Superior temporal gyrus (tissue), 1 donor: ENCODE measurements at regions not wholly inside any gene's neighbourhood (a gene's known extent, or its start where the extent isn't known, plus 50 kb on each side); places are given as distances from the start of the nearest gene placed in this dataset.

Experiments used
- DNase-seq: peaks from one replicate; pipeline ENCODE4 v3.0.0-alpha.2; 2016; ENCODE audit errors: extremely low spot score

DNA sequence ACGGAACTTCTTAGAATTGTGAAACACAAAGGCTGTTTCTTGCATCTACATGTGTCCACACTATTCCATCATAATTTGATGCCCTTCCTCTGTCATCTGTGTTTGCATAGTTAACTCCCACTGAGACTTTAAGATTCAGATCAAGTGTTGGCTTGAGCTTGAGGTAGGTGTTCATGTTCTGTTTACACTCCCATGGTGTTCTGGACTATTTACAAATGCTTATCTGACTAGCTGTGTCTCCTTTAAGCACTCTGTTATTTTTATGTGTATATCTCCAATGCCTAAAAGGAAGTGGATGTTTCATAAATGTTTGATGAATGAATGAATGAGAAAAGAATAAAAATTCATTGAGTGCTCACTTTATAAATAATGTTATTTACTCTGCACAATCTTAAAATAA is 622.7 kb downstream of the RAB28 start:
- DNase-seq: no peak

DNA sequence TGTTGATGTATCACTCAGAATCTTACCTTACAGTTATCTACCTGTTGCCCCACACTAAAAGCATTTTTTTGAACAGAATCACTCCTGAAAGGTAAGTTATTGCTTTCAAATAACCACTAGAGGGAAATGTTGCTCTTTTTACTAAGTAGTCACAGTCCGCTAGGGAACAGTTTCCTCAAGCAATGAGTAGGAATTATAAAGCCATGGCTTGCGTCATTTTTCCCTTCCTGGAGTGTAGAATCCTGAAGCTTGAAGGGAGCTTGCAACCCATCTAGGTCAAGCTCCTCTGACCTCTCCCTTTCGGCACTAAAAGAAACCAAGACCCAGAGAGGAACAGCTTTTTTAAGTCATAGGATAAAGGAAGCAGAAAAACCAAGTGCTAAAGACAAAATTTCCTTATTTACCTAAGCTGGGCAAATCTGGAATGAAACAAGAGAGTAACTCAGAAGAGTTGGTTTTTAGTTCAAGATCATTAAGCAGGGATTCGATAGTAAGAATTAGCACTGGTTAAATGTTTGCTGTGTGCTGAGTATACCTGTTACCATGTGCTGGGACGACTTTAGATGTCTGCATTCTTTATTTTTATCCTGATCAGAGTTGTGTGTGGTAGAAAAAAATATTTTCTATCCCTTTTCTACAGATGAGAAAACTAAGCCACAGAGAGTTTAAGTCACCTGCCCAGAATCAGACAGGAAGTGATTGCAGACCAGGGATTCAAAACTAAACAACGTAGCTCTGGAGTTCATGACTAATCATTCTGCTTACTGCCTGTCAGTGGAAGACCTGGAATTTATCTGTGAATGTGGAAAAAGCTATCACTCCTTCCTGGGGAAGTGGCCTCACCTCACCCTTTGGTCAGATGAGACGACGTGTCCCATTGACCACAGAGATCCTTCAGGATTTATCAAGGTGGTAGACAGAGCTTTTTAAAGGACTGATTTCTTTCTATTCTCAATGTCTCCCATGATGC is 631.5 kb downstream of the RAB28 start:
- DNase-seq: peak; percentile 81

DNA sequence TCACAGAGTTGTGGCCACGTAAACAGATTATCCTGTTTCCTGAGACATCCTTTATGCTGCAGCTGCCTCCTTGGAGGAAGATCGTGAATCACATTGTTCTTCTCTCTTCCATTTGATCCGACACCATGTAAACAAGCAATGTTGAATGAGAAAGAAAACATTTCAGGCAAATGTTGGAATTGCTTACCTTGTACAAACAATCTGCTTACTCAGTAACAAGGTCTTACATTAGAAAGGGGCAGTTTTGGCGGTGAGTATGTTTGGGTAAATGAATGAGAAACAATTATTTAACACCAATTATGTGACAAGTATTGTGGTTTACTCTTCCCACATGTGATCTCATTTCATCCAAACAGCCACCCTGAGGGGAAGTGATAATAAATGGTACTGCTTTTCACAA is 637.8 kb downstream of the RAB28 start:
- DNase-seq: no peak

DNA sequence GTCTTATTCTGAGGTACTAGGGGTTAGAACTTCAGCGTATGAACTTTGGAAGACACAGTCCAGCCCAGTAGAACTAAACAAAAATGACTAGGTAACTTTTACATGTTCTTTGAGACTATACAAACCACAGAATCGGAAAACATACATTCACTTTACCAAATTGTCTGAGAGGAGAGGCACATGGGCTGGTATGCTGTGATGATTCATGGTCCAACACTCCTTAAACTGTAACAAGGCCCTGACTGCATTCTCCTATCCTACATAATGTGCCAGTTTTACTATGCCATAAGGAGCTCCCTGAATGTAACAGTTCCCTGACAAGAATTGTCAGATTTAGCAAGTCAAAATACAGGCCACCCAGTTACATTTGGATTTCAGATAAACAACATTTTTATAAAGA is 640.0 kb downstream of the RAB28 start:
- no peak for DNase-seq

DNA sequence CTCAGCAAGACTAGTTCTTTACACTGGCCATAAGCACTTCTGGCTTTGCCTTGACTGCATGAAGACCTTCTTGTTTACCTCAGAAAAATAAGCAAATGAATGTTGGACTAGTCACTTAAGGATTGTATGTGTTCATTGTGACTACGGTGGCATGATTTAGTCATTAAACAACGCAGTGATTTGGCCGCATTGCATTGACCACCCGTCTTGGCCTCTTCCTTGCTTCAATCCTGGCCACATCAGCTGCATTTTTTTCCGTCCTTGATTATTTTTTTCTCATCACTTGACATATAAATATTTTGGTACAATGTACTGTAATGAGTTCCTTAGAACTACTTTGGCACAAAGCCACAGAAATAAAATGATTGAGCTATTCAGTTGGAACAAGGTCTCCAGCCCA is 656.2 kb downstream of the RAB28 start:
- no peak for DNase-seq

DNA sequence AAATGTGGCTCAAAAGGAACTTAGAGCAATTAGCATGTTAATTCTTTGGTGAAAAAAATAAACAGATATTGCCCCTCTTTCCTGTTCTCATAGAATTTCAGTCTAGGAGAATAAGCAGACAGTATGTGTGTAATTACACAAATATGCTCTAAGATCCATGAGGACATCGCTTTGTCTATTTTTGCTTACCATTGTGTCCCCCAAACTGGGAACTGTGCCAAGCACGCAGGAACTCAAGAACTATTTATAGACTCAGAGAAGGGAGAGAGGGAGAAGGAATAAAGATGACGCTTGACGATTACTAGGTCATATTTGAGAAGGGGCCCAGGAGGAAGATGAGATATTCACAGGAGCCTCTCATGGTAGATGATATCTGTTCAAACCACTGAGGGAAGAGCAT is 692.6 kb downstream of the RAB28 start:
- no peak for DNase-seq

DNA sequence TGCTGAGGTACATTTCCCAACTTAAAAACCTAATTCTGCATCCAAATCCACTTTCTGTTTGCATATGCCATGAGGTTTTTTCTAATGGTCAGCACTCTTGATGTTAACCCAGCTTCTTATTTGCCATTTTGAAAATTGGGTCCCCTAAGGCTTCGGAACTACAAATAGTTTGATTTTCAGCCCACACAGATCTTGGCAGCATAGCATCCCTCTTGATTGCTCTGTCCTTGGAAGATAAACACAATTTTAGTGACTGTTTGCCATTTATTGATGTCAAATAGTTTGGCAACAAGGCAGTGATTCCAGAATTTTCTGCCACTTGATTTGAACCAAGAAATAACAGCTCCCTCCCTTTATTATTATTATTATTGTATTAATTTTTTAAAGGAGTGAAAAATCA is 696.9 kb downstream of the RAB28 start:
- DNase-seq: no peak

DNA sequence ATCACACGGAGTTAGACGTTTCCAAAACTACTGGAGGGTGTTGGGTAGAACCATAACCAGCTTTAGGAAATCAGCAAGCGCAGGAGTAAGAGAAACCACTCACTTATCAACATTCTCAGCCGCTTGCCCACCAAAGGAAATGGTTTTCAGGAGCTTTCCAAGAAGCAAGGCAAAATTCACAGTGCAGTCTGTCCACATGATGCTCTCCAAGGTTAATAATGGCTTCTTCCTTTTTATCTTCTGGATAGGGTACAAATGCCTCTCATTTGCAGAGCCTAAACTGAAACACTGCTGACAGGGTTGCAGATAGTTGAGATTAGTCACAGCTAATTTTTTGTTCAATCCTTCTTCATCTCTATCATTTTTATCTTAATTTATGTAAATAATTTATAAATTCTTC is 705.4 kb downstream of the RAB28 start:
- no peak for DNase-seq

DNA sequence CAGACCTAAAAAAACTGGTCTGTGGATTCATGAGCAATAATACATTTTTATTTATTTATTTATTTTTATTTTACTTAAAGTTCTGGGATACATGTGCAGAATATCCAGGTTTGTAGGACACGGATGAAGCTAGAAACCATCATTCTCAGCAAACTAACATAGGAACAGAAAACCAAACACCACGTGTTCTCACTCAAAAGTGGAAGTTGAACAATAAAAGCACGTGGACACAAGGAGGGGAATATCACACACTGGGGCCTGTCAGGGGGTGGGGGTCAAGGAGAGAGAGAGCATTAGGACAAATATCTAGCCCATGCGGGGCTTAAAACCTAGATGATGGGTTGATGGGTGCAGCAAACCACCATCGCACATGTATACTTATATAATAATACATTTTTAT is 705.9 kb downstream of the RAB28 start:
- DNase-seq: no peak

DNA sequence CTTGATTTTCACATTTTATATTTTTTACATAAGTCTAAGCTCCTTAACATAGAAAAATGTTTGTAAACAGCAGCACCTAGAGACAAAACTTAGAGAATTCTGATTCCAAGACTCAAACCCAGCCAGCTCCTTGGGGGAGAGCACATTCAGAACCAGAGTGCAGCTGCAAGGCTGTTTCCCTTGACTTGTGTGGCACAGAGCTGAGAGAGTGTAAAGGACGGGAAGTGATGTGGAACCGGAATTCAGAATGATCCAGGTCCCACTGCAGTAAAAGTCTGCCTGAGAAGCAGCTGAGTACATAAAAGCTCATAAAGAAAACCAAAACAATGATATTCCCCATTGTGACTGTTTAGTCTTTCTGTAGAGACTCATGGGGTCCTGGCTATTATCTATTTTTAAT is 713.8 kb downstream of the RAB28 start:
- DNase-seq: no peak

DNA sequence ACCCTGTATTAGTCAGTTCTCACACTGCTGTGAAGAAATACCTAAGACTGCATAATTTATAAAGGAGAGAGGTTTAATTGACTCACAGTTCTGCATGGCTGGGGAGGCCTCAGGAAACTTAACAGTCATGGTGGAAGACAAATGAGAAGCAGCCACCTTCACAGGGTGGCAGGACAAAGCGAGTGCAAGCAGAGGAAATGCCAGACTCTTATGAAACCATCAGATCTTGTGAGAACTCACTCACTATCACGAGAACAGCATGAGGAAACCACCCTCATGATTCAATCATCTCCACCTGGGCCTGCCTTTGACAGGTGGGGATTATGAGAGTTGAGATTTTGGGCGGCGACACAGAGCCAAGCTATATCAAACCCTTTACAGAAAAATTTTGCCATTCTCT is 722.4 kb downstream of the RAB28 start:
- no peak for DNase-seq

DNA sequence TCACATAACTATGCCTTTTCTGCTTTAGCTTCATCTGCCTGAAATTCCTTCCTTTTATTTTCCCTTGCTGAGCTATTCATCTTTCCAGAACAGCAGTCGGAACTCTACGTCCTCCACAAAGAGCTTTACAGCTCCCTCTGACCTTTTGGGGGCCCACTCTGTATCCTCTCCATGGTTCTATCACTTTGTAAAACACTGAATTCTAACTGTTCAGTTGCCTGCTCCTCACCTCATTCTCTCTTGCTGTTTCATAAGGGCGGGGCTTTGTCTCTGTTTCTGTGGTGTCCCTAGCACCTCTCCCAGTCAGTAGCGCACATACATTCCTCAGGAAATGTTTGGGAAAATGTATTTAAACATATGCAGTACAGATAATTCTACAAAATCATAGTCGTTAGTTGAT is 737.0 kb downstream of the RAB28 start:
- no peak for DNase-seq

DNA sequence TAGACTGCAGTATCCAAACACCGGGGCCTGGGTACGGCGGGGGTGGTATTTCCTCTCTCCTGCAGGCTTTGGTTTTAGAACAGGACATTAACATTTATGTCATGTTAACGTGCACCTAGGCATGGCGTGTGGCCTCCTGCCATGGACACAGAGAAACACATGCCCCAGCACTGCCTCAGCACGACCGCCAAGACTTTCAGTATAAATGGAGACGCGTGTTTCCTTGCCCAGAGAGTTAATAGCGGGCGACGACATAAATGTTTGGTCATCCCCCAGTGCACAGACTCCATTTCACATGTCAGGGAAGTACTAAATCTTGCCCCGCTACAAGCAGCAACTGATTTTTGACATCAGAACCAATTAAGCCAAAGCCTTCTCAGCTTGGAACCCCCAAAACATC is 737.9 kb downstream of the RAB28 start:
- DNase-seq: no peak

DNA sequence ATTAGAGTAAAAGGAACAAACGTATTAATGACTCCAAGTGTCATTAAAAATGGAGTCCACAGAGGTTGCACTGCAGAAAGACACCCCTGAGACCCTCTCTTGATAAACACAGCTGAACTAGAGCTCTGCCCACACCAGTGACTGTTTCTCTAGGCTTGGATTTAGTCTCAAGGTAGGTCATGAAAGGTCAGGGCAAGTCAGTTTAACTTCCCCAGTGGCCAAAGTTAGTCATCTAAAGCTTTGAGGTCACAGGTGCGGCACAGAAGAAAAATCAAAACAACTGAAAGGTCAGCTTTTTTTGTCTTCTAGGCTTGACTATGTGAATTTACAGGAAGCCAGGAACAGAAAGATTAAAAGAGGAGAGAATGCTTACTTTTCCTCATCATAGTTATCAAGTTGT is 749.6 kb downstream of the RAB28 start:
- DNase-seq: no peak

DNA sequence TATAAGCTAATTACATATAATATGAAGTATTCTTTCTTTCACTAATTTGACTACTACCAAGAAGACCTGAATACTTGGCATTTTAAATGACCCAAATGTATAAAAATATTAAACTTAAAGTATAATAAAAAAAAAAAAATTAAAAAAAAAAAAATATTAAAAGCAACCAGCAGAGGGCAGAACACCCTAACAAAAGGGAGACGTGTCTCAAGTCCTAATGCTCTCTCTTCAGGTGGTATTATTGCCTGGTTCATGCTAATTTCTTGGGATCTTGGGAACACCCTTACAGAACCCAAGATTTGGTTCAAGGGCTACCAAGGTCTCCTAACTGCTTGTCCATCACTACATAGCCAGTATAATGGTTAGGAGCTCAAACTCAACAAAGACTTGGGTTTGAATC is 754.8 kb downstream of the RAB28 start:
- DNase-seq: peak; percentile 51

DNA sequence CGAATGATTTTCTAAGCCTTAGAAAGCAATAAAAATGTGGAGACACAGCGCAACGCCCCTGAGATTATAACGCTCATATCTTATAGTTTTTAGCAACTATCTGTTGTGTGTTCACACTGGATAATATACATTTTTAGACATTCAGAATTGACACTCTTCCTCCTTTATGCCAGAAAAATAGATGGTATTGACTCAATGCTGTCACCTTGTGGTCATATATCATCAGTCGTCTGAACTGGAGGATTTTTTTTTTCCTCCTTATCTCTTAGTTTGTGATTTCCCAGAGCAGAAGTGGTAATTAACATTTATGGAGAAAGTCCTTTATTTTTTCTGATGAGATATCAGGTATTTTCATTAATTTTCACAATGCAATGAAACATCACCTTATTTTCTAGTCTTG is 759.6 kb downstream of the RAB28 start:
- peak; percentile 49 for DNase-seq

DNA sequence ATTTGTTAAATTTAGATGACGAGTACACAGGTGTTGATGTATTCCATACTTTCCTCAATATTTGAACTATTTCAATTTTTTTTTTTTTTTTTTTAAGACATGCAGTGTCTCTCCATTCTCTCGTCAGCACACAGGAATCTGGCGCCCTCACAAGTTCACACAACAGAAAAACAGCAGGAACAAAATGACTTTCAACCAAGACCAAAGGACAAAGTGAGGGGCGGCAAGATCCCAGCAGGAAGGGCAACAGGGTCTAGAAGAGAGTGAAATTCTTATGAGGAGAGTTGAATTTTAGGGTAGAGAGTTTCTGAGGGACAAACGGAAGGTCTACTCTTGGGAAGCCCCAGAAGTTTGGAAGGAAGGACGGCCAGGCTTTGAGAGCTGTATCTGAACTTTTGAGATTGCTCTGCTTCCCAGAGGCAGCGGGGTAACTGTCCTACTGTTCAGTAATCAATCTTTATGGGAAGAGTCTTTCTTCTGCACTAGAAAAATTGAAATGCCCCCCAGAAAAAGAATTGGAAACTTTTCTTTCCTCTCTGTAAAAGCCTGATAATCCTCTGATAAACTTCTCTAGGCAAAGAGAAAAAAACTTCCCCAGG is 760.2 kb downstream of the RAB28 start:
- no peak for DNase-seq

DNA sequence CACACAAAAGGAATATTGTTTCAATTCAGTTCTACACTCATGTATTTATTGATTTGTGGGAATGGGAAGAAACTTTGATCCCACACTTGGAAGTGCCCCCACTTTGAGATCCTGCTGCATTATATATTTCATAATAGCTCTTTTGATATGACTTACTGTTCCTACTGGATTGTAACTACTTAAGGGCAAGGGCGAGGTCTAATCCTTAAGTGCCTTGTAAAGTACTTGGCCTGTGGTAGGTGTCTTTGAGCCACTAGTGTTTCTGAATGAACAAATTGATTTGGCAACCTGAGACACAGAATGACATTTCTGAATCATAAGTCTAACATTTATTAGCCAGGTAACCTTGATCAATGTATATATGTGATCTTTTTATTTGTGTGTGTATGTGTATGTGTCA is 767.2 kb downstream of the RAB28 start:
- no peak for DNase-seq

DNA sequence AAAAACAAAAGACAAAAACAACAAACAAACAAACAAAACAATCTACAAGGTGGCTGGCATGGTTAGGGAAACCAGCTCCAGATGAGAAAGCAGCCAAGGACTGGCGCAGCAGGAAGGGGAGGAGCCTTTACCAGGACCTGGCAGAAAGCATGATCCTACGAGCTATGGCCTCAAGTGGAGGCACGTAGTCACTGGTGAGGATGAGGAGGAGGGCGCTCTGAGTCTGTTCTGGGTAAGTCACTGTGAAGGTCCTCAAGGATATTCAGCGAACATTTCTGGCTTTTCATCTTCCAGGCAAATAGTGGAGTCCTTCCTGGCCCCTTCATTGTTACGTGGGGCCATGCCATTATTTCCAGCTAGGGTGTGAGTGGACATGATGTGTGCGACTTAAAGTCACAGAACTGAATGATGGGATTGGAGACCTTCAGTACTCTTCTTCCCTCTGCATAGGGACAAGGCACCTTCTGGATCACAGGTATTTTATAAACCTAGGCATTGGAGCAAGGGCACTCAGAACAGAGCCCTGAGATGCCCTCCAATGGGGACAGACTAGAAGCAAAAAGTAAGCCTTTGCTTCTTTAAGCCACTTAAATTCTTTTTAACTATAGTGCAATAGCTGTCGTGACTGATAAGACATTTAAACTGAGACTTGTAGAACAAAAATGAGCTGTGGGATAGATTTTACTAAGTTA is 771.3 kb downstream of the RAB28 start:
- DNase-seq: no peak

DNA sequence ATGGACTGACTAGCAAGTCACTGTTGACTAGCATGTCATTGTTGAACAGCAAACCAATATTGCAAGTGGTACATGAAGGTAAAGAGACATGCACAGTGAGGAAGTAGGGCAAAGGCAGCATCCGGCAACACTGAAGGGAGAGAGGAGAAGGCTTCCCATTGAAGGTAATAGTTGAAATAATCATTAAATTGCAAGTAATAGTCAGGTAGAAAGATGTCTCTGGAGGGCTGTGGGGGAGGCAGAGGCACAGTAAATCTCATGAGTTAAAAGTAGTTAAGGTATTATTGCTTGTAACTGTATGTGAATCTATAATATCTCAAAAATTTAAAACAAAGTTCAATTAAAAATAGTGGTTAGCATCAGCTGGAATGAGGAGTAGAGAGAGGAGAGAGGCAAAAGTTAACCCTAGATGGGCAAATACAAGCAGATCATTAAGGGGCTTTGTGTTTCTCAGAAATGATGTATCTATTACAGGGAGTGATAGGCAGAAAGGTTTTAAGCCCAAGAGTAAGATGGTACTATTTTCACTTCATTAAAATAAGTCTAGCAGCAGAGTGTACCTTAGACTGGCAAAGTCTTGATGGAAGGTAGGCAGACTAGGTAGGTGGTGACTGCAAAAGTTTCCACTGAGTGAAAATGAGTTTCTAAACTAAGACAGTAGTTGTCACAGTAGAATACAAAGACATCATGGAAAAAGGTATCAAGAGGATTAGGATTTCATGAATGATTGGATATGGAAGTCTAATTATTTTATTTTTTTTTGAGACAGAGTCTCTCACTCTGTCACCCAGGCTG is 776.6 kb downstream of the RAB28 start:
- no peak for DNase-seq

DNA sequence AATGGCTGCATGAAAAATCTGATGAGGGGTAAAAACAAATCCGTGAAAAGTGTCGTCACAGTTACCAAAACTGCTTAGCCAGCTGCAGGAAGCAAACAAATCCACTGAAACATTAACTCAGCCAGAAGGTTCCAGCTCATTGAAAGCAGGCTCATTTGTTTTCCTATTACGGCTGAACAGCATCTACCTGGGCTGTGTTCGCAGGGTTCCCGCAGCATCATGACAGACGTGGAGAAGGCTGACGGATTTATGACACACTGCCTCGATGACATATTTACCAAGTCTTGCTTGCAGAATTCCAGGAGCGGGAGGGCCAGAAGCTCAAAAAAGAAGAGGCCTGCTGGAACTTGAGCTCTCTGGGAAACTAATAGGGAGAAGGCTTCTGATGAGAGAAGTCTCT is 781.1 kb downstream of the RAB28 start:
- DNase-seq: no peak

DNA sequence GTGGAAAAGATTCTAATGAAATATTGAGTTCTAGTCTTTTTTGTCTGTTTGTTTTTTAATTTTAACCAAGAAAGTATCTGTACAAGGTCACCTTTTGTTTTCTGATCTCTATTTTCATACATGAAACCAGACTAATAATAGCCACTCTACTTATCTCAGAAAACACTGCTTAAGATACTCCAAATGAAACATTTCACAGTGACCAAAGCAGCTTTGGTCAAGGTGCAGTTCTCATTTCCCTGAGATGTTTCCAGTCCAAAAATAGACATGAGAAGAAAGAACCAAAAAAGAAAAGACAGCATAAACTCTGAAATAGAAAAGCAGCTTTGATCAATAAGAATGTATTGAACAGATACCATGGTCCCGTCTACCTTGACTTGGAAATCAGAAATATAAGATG is 782.8 kb downstream of the RAB28 start:
- no peak for DNase-seq
